ENCODE measurements at regions not wholly inside any gene's neighbourhood (a gene's known extent, or its start where the extent isn't known, plus 50 kb on each side); places are given as distances from the start of the nearest gene placed in this dataset.

DNA sequence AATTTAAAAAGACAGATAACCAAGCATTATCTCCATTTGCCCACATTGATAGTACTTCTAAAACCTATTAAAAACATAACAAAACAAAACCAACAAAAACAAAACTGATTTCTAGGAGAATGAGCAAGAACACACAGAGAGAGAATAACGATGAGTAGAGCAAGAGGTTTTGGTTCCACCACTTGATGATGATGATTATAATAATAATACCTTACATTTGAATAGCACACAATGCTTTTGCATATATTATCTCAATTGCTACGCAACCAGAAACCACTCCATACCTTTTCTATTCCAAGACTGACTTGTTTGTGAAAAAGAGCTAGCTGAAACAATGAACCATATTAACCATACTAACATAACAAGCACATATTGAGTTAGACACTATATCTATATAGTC, 1090.9 kb downstream of the SH3BGRL start:
- TF ChIP-seq, protein P1, sequence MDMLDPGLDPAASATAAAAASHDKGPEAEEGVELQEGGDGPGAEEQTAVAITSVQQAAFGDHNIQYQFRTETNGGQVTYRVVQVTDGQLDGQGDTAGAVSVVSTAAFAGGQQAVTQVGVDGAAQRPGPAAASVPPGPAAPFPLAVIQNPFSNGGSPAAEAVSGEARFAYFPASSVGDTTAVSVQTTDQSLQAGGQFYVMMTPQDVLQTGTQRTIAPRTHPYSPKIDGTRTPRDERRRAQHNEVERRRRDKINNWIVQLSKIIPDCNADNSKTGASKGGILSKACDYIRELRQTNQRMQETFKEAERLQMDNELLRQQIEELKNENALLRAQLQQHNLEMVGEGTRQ (IDR thresholded peaks at IDR 0.05), result no peak
- TF ChIP-seq, protein P2, sequence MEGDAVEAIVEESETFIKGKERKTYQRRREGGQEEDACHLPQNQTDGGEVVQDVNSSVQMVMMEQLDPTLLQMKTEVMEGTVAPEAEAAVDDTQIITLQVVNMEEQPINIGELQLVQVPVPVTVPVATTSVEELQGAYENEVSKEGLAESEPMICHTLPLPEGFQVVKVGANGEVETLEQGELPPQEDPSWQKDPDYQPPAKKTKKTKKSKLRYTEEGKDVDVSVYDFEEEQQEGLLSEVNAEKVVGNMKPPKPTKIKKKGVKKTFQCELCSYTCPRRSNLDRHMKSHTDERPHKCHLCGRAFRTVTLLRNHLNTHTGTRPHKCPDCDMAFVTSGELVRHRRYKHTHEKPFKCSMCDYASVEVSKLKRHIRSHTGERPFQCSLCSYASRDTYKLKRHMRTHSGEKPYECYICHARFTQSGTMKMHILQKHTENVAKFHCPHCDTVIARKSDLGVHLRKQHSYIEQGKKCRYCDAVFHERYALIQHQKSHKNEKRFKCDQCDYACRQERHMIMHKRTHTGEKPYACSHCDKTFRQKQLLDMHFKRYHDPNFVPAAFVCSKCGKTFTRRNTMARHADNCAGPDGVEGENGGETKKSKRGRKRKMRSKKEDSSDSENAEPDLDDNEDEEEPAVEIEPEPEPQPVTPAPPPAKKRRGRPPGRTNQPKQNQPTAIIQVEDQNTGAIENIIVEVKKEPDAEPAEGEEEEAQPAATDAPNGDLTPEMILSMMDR (IDR thresholded peaks at IDR 0.05), result no peak
- TF ChIP-seq POLR2A (IDR thresholded peaks at IDR 0.05; ENCODE audit: low read length), result no peak
- TF ChIP-seq, protein P3, sequence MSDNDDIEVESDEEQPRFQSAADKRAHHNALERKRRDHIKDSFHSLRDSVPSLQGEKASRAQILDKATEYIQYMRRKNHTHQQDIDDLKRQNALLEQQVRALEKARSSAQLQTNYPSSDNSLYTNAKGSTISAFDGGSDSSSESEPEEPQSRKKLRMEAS (IDR thresholded peaks at IDR 0.05), result no peak
- no peak for TF ChIP-seq GATA3 (IDR thresholded peaks at IDR 0.05; ENCODE audit: borderline replicate concordance)
- TF ChIP-seq ZSCAN20 (CRISPR knock-in tag; IDR thresholded peaks at IDR 0.05), result no peak
- TF ChIP-seq EP300 (IDR thresholded peaks at IDR 0.05), result no peak
- no peak for TF ChIP-seq MYC (IDR thresholded peaks at IDR 0.05; ENCODE audit: borderline replicate concordance, low read length)
- TF ChIP-seq, protein P4, sequence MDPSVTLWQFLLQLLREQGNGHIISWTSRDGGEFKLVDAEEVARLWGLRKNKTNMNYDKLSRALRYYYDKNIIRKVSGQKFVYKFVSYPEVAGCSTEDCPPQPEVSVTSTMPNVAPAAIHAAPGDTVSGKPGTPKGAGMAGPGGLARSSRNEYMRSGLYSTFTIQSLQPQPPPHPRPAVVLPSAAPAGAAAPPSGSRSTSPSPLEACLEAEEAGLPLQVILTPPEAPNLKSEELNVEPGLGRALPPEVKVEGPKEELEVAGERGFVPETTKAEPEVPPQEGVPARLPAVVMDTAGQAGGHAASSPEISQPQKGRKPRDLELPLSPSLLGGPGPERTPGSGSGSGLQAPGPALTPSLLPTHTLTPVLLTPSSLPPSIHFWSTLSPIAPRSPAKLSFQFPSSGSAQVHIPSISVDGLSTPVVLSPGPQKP (IDR thresholded peaks at IDR 0.05; ENCODE audit: low read depth, low read length), result no peak
- TF ChIP-seq MAZ (IDR thresholded peaks at IDR 0.05; ENCODE audit: borderline replicate concordance, low read depth, low read length), result no peak
- TF ChIP-seq NFE2L2 (conservative IDR thresholded peaks at IDR 0.05; ENCODE audit: low read length), result no peak
- TF ChIP-seq SMC3 (IDR thresholded peaks at IDR 0.05), result no peak
- no peak for TF ChIP-seq ESRRA (IDR thresholded peaks at IDR 0.05; ENCODE audit: borderline replicate concordance, low read length)

Data from A549 (cell line).